ENCODE measurements at regions not wholly inside any gene's neighbourhood (a gene's known extent, or its start where the extent isn't known, plus 50 kb on each side); places are given as distances from the start of the nearest gene placed in this dataset.

GRCh38 chr12:24077161-24077560 lies 127.7 kb upstream of the SOX5 start:
- TF ChIP-seq CTCF (optimal IDR thresholded peaks at IDR 0.05 in 1 of 3, IDR thresholded peaks at IDR 0.05 in 1 of 3, conservative IDR thresholded peaks at IDR 0.05 in 1 of 3; ENCODE audit: extremely low read depth in 1 of 3, insufficient read depth in 2 of 3, low read length in 3 of 3) (no peak), EZH2 (IDR thresholded peaks at IDR 0.05; ENCODE audit: low read length) (no peak)

All from keratinocyte (primary cell).